ENCODE measurements at regions not wholly inside any gene's neighbourhood (a gene's known extent, or its start where the extent isn't known, plus 50 kb on each side); places are given as distances from the start of the nearest gene placed in this dataset.

- TF ChIP-seq CTCF (IDR thresholded peaks at IDR 0.05 in 2 of 3, conservative IDR thresholded peaks at IDR 0.05 in 1 of 3; ENCODE audit: insufficient read depth in 2 of 3, low read depth in 1 of 3, low read length in 3 of 3) (no peak), POLR2A (conservative IDR thresholded peaks at IDR 0.05) (no peak), ZSCAN32 (CRISPR knock-in tag; IDR thresholded peaks at IDR 0.05) (no peak), PKNOX1 (IDR thresholded peaks at IDR 0.05) (no peak), HOMEZ (CRISPR knock-in tag; IDR thresholded peaks at IDR 0.05) (no peak), KHSRP (IDR thresholded peaks at IDR 0.05) (no peak), SRF (CRISPR knock-in tag; IDR thresholded peaks at IDR 0.05) (no peak), ARNT (IDR thresholded peaks at IDR 0.05) (no peak), BHLHE40 (IDR thresholded peaks at IDR 0.05; ENCODE audit: low read length) (no peak), FOXA1 (IDR thresholded peaks at IDR 0.05; ENCODE audit: borderline replicate concordance) (no peak), SPI1 (IDR thresholded peaks at IDR 0.05; ENCODE audit: borderline replicate concordance, low read depth, low read length) (no peak)
Measured at GRCh38 chr16:9183682-9184353, 92.4 kb downstream of the HAPSTR1 start.
